SU-DHL-6 (cell line): ENCODE measurements at regions not wholly inside any gene's neighbourhood (a gene's known extent, or its start where the extent isn't known, plus 50 kb on each side); places are given as distances from the start of the nearest gene placed in this dataset.

Source experiments
- CTCF ChIP-seq: fragments of 200-600 bp; sonication (generic); IDR thresholded peaks from one replicate; pipeline ENCODE4 v1.5.1; 2017; ENCODE audit warnings: antibody characterized with exemption, mild to moderate bottlenecking, low read length, moderate library complexity; ENCODE audit not compliant: insufficient read depth, poor library complexity, severe bottlenecking
- EZH2phosphoT487 ChIP-seq: fragments of 200-600 bp; sonication (generic), shearing (Covaris generic); conservative IDR thresholded peaks from 2 replicates; pipeline ENCODE4 v1.6.1; 2018; ENCODE audit warnings: mild to moderate bottlenecking, antibody characterized with exemption, low read length, moderate library complexity, mixed read lengths

- TF ChIP-seq EZH2phosphoT487 (no peak), CTCF (no peak)
Observed at GRCh38 chr3:152056481-152056880, 183.0 kb downstream of the SUCNR1 start.
